Mucosa of descending colon (tissue), 3 donors: ENCODE measurements at regions not wholly inside any gene's neighbourhood (a gene's known extent, or its start where the extent isn't known, plus 50 kb on each side); places are given as distances from the start of the nearest gene placed in this dataset.

Experiments used
- ATAC-seq: fragments of 200-7000 bp; cut with Tn5 transposase; one replicate; pipeline ENCODE4 v1.9.1; 2020; ENCODE audit warnings: mild to moderate bottlenecking, moderate library complexity
- DNase-seq, 3 donors: peaks; one replicate each; pipeline ENCODE4 v3.0.0-alpha.2; 2020
- H3K36me3 ChIP-seq: fragments of 200-600 bp; one replicate; pipeline ENCODE4 v1.8.0; 2021; ENCODE audit warnings: low read depth, mild to moderate bottlenecking
- H3K4me1 ChIP-seq: fragments of 200-600 bp; one replicate; pipeline ENCODE4 v1.8.0; 2021; ENCODE audit warnings: low read depth, mild to moderate bottlenecking
- H3K4me3 ChIP-seq: fragments of 200-600 bp; one replicate; pipeline ENCODE4 v1.8.0; 2021; ENCODE audit warnings: mild to moderate bottlenecking
- H3K9me3 ChIP-seq: fragments of 200-600 bp; one replicate; pipeline ENCODE4 v1.8.0; 2021; ENCODE audit warnings: mild to moderate bottlenecking
- intact Hi-C, 2 donors: fragments of 100-400 bp; cut with DNase I in 1 of 2; cut with micrococcal nuclease in 1 of 2; formaldehyde crosslinking; loops; one replicate each; pipeline versions ENCODE4 v1.11.0 to v1.11.1; 2022; cut with DNase I, micrococcal nuclease
- TF ChIP-seq, protein P1 (sequence below): fragments of 200-600 bp; IDR thresholded peaks from one replicate; pipeline ENCODE4 v1.8.0; 2022; ENCODE audit warnings: antibody characterized with exemption, mild to moderate bottlenecking
- donor health status: DM: no; HTN: no; CAD: no; lungs with moderate emphysema.
- donor health status: DM: no; HTN: no; CAD: no.
- donor health status: DM: no; HTN: yes; CAD: no.

DNA sequence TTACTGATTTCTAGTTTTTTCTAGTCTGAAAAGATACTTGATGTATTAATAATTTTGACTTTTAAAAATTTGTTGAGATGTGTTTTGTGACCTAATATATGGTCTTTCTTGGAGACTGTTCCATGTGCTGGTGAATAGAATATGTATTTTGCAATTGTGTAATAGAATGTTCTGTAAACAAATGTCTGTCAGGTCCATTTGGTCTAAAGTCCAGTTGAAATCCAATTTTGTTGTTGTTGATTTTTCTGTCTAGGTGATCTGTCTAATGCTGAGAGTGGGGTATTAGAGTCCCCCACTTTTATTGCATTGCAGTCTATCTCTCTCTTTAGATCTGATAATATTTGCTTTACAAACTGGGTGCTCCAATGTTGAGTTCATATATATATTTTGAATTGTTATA, 175.8 kb downstream of the RPAP3 start:
- ATAC-seq: no peak
- DNase-seq: no peak
- intact Hi-C loops: no loop called here
- no peak overlapping the region for H3K4me3 ChIP-seq
- TF ChIP-seq, protein P1, sequence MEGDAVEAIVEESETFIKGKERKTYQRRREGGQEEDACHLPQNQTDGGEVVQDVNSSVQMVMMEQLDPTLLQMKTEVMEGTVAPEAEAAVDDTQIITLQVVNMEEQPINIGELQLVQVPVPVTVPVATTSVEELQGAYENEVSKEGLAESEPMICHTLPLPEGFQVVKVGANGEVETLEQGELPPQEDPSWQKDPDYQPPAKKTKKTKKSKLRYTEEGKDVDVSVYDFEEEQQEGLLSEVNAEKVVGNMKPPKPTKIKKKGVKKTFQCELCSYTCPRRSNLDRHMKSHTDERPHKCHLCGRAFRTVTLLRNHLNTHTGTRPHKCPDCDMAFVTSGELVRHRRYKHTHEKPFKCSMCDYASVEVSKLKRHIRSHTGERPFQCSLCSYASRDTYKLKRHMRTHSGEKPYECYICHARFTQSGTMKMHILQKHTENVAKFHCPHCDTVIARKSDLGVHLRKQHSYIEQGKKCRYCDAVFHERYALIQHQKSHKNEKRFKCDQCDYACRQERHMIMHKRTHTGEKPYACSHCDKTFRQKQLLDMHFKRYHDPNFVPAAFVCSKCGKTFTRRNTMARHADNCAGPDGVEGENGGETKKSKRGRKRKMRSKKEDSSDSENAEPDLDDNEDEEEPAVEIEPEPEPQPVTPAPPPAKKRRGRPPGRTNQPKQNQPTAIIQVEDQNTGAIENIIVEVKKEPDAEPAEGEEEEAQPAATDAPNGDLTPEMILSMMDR: no peak
- H3K4me1 ChIP-seq: no peaks in the 10 kb centered on the region
- peaks cover 8% of the 10 kb centered on the region for H3K9me3 ChIP-seq
- H3K36me3 ChIP-seq: no peaks in the 10 kb centered on the region

DNA sequence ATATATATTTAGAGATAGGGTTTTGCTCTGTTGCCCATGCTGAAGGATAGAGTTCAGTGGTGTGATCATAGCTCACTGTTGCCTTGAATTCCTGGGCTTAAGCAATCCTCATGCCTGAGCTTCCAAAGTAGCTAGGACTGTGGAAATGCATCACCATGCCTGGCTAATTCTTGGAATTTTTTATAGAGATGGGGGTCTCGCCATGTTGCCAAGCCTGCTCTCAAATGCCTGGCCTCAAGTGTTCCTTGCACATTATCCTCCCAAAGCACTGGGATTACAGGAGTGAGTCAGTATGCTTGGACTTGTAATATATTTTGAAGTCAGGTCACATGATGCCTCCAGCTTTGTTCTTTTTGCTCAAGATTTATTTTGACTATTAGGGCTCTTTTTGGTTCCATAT, 178.0 kb downstream of the RPAP3 start:
- intact Hi-C loops: no loop called here
- no peak overlapping the region for H3K4me3 ChIP-seq
- TF ChIP-seq, protein P1: no peak
- ATAC-seq (no peak), DNase-seq (no peak)
- H3K36me3 ChIP-seq: no peaks in the 10 kb centered on the region
- H3K9me3 ChIP-seq: peaks cover 8% of the 10 kb centered on the region
- H3K4me1 ChIP-seq: no peaks in the 10 kb centered on the region

DNA sequence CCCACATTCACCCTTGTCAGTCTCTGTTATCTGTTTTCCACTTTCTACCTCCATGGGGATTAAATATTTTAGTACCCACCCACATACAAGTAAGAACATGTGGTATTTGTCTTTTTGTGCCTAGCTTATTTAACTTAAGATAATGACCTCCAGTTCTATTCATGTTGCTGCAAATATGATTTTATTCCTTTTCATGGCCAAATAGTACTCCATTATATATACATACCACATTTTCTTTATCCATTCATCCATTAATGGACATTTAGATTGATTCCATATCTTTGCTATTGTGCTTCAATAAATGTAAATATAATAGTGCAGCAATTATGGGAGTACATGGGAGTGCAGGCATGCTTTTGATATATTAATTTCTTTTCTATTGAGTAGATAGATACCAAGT, 185.8 kb downstream of the RPAP3 start:
- TF ChIP-seq, protein P1: no peak
- ATAC-seq (no peak), DNase-seq (no peak)
- intact Hi-C loops: no loop called here
- Histone ChIP-seq H3K9me3 (no peaks in the 10 kb centered on the region), H3K36me3 (no peaks in the 10 kb centered on the region), H3K4me1 (no peaks in the 10 kb centered on the region), H3K4me3 (no peak overlapping the region)

DNA sequence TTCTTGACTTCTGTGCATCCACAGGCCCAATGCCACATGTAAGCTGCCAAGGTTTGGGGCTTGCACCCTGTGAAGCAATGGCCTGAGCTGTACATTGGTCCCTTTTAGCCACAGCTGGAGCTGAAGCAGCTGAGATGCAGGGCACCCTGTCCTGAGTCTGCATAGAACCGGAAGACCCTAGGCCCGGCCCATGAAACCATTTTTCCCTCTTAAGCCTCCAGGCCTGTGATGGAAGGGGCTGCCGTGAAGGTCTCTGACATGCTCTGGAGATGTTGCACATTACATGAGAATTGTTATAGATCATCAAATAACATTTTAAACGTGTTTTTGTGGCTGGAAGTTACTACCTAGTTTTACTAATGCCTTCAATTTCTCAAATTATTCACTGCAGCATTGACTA, 188.7 kb downstream of the RPAP3 start:
- Histone ChIP-seq H3K4me1 (no peaks in the 10 kb centered on the region), H3K9me3 (peaks cover 8% of the 10 kb centered on the region), H3K4me3 (no peak overlapping the region), H3K36me3 (no peaks in the 10 kb centered on the region)
- TF ChIP-seq, protein P1: no peak
- no peak for ATAC-seq
- no peak for DNase-seq
- intact Hi-C loops: no loop called here

DNA sequence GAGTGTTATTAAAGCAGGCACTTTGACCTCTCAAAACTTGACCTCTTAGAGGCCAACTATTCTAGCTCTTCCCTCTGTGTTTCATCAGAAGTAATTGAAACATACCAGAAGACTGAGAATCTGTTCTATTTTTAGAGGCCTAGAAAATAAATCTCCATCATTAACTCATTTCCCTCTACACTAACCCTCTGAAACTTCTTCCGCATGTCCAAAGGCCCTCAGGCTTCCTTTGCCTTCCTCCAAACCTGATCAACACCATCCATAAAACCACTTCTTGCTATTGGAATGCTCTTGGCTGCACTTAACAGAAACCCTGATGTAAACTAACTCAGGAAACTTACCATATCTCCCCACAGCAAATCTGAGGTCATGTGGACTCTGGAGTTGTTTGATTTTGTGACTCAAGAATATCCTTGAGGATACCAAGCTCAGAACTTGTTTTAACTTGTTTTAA, 196.4 kb downstream of the RPAP3 start:
- no peak for ATAC-seq
- intact Hi-C loops: no loop called here
- H3K9me3 ChIP-seq: peaks cover 5% of the 10 kb centered on the region
- no peaks in the 10 kb centered on the region for H3K36me3 ChIP-seq
- DNase-seq: no peak
- TF ChIP-seq, protein P1: no peak
- no peaks in the 10 kb centered on the region for H3K4me1 ChIP-seq
- no peak overlapping the region for H3K4me3 ChIP-seq

DNA sequence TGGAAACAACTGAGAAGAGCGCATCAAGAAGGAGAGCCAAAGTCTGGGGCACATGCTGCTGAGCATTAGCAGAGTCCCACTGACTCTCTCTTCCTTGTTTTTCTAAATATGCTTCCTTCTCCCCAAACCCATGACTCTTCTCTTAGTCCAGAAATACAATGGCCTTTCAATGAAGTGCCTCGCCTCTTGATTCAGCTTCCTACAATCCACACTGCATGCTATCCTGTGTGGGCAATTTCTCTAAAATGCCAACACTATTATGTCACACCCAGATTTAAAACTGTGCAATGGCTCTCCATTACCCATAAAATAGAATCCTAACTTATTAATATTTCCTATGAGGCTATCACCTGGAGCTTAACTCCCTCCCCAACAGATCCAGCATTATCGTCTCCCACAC, 198.6 kb downstream of the RPAP3 start:
- ATAC-seq (no peak), DNase-seq (no peak)
- intact Hi-C loops: no loop called here

More for the DNA sequence above, 198.6 kb downstream of the RPAP3 start:
- Histone ChIP-seq H3K36me3 (no peaks in the 10 kb centered on the region), H3K9me3 (no peaks in the 10 kb centered on the region), H3K4me3 (no peak overlapping the region), H3K4me1 (no peaks in the 10 kb centered on the region)
- TF ChIP-seq, protein P1: no peak
